ENCODE measurements at regions not wholly inside any gene's neighbourhood (a gene's known extent, or its start where the extent isn't known, plus 50 kb on each side); places are given as distances from the start of the nearest gene placed in this dataset.

DNA sequence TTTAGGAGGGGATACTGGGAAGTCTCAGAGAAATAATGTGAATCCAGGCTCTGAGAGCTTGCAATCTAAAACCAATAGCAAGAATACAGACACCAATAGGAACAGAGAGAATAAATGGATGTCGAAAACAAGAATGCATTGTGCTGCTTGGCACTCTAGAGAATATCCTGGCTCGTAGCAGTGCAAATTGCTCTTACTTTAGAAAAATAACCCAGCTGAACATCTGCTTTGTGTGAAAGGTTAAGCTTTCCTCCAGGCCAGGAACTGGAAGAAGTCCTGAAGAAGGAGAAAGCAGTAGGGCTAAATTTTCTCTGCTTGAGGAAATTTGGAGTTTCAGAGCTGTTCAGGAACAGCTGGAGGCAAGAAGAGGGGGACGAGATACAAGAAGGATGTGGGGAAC lies 382.3 kb downstream of the HHIPL2 start:
- H2BK12ac ChIP-seq (ENCODE audit: low read depth, low read length): no peak overlapping the region
- no peak overlapping the region for H3K4me2 ChIP-seq (ENCODE audit: insufficient read depth in 1 of 2, low read depth in 2 of 2, low read length in 2 of 2)

More for the DNA sequence above, 382.3 kb downstream of the HHIPL2 start:
- Histone ChIP-seq H3K36me3 (ENCODE audit: control insufficient read depth in 2 of 4, insufficient read depth in 4 of 4, low read length in 3 of 4) (no peaks in the 10 kb centered on the region), H2BK120ac (replicated peaks; ENCODE audit: low read depth, low read length) (no peak overlapping the region), H3K4ac (replicated peaks; ENCODE audit: insufficient read length, low read depth, low read length) (no peak overlapping the region), H3K9me3 (ENCODE audit: insufficient read depth in 2 of 2, low read depth in 1 of 2, low read length in 1 of 2) (peaks cover 6 to 9% of the 10 kb centered on the region in 2 experiments), H2AK5ac (ENCODE audit: low read depth, low read length) (no peak overlapping the region), H3K4me3 (ENCODE audit: extremely low read depth in 1 of 4, insufficient read depth in 2 of 4, low read depth in 3 of 4, low read length in 4 of 4) (no peak overlapping the region), H4K20me1 (replicated peaks in 1 of 2; ENCODE audit: control insufficient read depth in 1 of 2, insufficient read depth in 2 of 2, low read length in 2 of 2) (no peaks in the 10 kb centered on the region), H4K8ac (ENCODE audit: extremely low read depth, insufficient read depth, low read length) (no peak overlapping the region), H3K56ac (replicated peaks; ENCODE audit: insufficient read length, low read depth, low read length) (no peak overlapping the region), H3K27me3 (replicated peaks in 1 of 4; ENCODE audit: control insufficient read depth in 3 of 4, extremely low read depth in 1 of 4, insufficient read depth in 3 of 4, low read length in 3 of 4) (no peaks in the 10 kb centered on the region), H4K5ac (ENCODE audit: insufficient read length, low read depth, low read length) (no peak overlapping the region), H4K91ac (replicated peaks; ENCODE audit: insufficient read length, low read length) (no peak overlapping the region), H3K79me1 (ENCODE audit: low read depth, low read length) (no peaks in the 10 kb centered on the region), H2BK20ac (ENCODE audit: low read length) (no peak overlapping the region), H3K23me2 (ENCODE audit: low read depth, low read length) (no peaks in the 10 kb centered on the region), H3K27ac (ENCODE audit: low read depth, low read length) (no peak overlapping the region), H2BK15ac (ENCODE audit: low read length) (no peak overlapping the region), H3K4me1 (replicated peaks in 1 of 4; ENCODE audit: control insufficient read depth in 3 of 4, insufficient read depth in 4 of 4, low read length in 3 of 4) (no peaks in the 10 kb centered on the region), H3K23ac (ENCODE audit: insufficient read length) (no peak overlapping the region), H2BK5ac (ENCODE audit: low read depth, low read length) (no peak overlapping the region), H3K14ac (ENCODE audit: insufficient read length) (no peak overlapping the region), H3K18ac (ENCODE audit: extremely low read depth, low read length) (no peak overlapping the region), H3K9ac (replicated peaks in 1 of 4; ENCODE audit: extremely low read depth in 1 of 4, low read depth in 3 of 4, low read length in 3 of 4) (no peak overlapping the region), H3K79me2 (ENCODE audit: control insufficient read depth in 1 of 2, insufficient read depth in 2 of 2, low read length in 2 of 2) (no peaks in the 10 kb centered on the region), H2AFZ (ENCODE audit: low read length) (no peak overlapping the region)
- FAIRE-seq (no peak), DNase-seq (ENCODE audit: low read depth in 1 of 2, low spot score in 2 of 2) (no peak)
- POLR2A ChIA-PET (ENCODE audit: partially characterized antibody): no interaction called here
- TF ChIP-seq ZNF274 (IDR thresholded peaks at IDR 0.05; ENCODE audit: borderline replicate concordance, extremely low read depth, low read length) (no peak), NRF1 (IDR thresholded peaks at IDR 0.05; ENCODE audit: low read depth, low read length) (no peak), KDM1A (IDR thresholded peaks at IDR 0.05; ENCODE audit: borderline replicate concordance, low read length) (no peak), TCF12 (IDR thresholded peaks at IDR 0.05; ENCODE audit: low read depth, low read length) (no peak), POLR2AphosphoS5 (IDR thresholded peaks at IDR 0.05; ENCODE audit: low read depth, low read length) (no peak)
- CTCF ChIA-PET (ENCODE audit: partially characterized antibody): interaction anchor here (0.5 to 2.8 kb wide), 14 partner anchors 11 to 725 kb away, joined by 3 to 12 read pairs (median 4); no protein-coding TSS in a partner anchor
- 87% methylated on average over 3 of the region's 3 CpGs; no CpG with 5 or more reads in 1 of the 2 experiments for WGBS, 2 experiments (ENCODE audit: extremely low coverage in 1 of 2, insufficient coverage in 1 of 2, insufficient read length in 1 of 2, insufficient replicate concordance in 2 of 2, low coverage in 1 of 2, low lambda C conversion rate in 2 of 2, missing lambda C conversion rate in 1 of 2)

Data from H1 (cell line).